ENCODE measurements at regions not wholly inside any gene's neighbourhood (a gene's known extent, or its start where the extent isn't known, plus 50 kb on each side); places are given as distances from the start of the nearest gene placed in this dataset.
A peak's percentile ranks its signal among the peaks of the same experiment; 100 is the strongest.

- Histone ChIP-seq H3K9me3 (ENCODE audit: low read length) (no peaks in the 10 kb centered on the region), H3K4me2 (ENCODE audit: low read depth, low read length) (peak overlapping the region; percentile 23; the same call in 1 of the 2 replicates), H3K27me3 (ENCODE audit: control insufficient read depth in 1 of 2, insufficient read depth in 2 of 2, low read length in 2 of 2) (peaks cover 2 to 43% of the 10 kb centered on the region in 2 experiments; a peak in 4 of 5 replicates), H3K27ac (ENCODE audit: extremely low read length, insufficient read depth, low read length) (no peak overlapping the region), H3K36me3 (replicated peaks in 1 of 2; ENCODE audit: control insufficient read depth in 1 of 2, insufficient read depth in 2 of 2, low read length in 2 of 2) (no peaks in the 10 kb centered on the region), H3K4me3 (replicated peaks in 1 of 3; ENCODE audit: insufficient read depth in 1 of 3, low read depth in 2 of 3, low read length in 3 of 3) (no peak overlapping the region), H3K4me1 (ENCODE audit: insufficient read depth, low read length) (peaks cover 19% of the 10 kb centered on the region), H3K79me2 (ENCODE audit: insufficient read depth, low read length) (no peaks in the 10 kb centered on the region), H3K9ac (ENCODE audit: insufficient read depth, low read depth, low read length) (no peak overlapping the region), H2AFZ (ENCODE audit: low read length) (no peak overlapping the region), H4K20me1 (ENCODE audit: insufficient read depth, low read length) (no peaks in the 10 kb centered on the region)
- POLR2A ChIA-PET = no interaction called here
- in situ Hi-C loops (cut with HindIII; ENCODE audit: extremely low pct_ligation_motif_present, low pct_unique_long_range_greater_than_20kb) = no loop called here
- FAIRE-seq (peak; percentile 49), DNase-seq (ENCODE audit: low spot score) (no peak), ATAC-seq (peak; percentile 35)
- WGBS (ENCODE audit: low lambda C conversion rate) = 14% methylated on average over 1 of the region's 1 CpG
- BruUV-seq (replicated peaks) = no TSS peak
- intact Hi-C loops (cut with micrococcal nuclease; ENCODE audit: unreplicated experiment) = no loop called here
- CTCF ChIA-PET (ENCODE audit: low intra/inter-chr PET ratio, low total read pairs) = no interaction called here
- TF ChIP-seq HOXA5 (CRISPR knock-in tag; IDR thresholded peaks at IDR 0.05) (no peak), POLR2AphosphoS2 (IDR thresholded peaks at IDR 0.05; ENCODE audit: low read depth, low read length) (no peak), TBX2 (CRISPR knock-in tag; IDR thresholded peaks at IDR 0.05; ENCODE audit: borderline replicate concordance) (0 out of 2 replicates have a peak, but pooled peaks have one; percentile 31), ZIK1 (CRISPR knock-in tag; IDR thresholded peaks at IDR 0.05; ENCODE audit: borderline replicate concordance, low read depth) (no peak), PAXIP1 (CRISPR knock-in tag; conservative IDR thresholded peaks at IDR 0.05) (0 out of 2 replicates have a peak, but pooled peaks have one; percentile 14), RARA (CRISPR knock-in tag; IDR thresholded peaks at IDR 0.05) (no peak), MIER3 (CRISPR knock-in tag; IDR thresholded peaks at IDR 0.05; ENCODE audit: borderline replicate concordance) (no peak), ZNF577 (CRISPR knock-in tag; IDR thresholded peaks at IDR 0.05; ENCODE audit: borderline replicate concordance, low read depth) (no peak), HDAC1 (CRISPR knock-in tag; IDR thresholded peaks at IDR 0.05) (0 out of 2 replicates have a peak, but pooled peaks have one; percentile 11), PATZ1 (CRISPR knock-in tag; IDR thresholded peaks at IDR 0.05) (0 out of 2 replicates have a peak, but pooled peaks have one; percentile 22), ZZZ3 (CRISPR knock-in tag; IDR thresholded peaks at IDR 0.05; ENCODE audit: borderline replicate concordance) (no peak), JUND (CRISPR knock-in tag; IDR thresholded peaks at IDR 0.05) (no peak), ZNF251 (CRISPR knock-in tag; IDR thresholded peaks at IDR 0.05) (no peak), SIX1 (CRISPR knock-in tag; IDR thresholded peaks at IDR 0.05; ENCODE audit: borderline replicate concordance) (peak; percentile 45; the same call in 1 of the 2 replicates), GABPA (IDR thresholded peaks at IDR 0.05; ENCODE audit: low read depth, low read length) (no peak), GABPA (CRISPR knock-in tag; IDR thresholded peaks at IDR 0.05; ENCODE audit: low read depth) (no peak), IKZF5 (CRISPR knock-in tag; IDR thresholded peaks at IDR 0.05) (no peak), SAFB2 (CRISPR knock-in tag; IDR thresholded peaks at IDR 0.05; ENCODE audit: borderline replicate concordance, low read depth) (no peak), ZNF724P (CRISPR knock-in tag; IDR thresholded peaks at IDR 0.05; ENCODE audit: borderline replicate concordance) (no peak), ZNF543 (CRISPR knock-in tag; IDR thresholded peaks at IDR 0.05) (no peak)
Observed at GRCh38 chr6:167472880-167473279, 148.0 kb downstream of the TTLL2 start.
